ENCODE measurements at regions not wholly inside any gene's neighbourhood (a gene's known extent, or its start where the extent isn't known, plus 50 kb on each side); places are given as distances from the start of the nearest gene placed in this dataset.

DNA sequence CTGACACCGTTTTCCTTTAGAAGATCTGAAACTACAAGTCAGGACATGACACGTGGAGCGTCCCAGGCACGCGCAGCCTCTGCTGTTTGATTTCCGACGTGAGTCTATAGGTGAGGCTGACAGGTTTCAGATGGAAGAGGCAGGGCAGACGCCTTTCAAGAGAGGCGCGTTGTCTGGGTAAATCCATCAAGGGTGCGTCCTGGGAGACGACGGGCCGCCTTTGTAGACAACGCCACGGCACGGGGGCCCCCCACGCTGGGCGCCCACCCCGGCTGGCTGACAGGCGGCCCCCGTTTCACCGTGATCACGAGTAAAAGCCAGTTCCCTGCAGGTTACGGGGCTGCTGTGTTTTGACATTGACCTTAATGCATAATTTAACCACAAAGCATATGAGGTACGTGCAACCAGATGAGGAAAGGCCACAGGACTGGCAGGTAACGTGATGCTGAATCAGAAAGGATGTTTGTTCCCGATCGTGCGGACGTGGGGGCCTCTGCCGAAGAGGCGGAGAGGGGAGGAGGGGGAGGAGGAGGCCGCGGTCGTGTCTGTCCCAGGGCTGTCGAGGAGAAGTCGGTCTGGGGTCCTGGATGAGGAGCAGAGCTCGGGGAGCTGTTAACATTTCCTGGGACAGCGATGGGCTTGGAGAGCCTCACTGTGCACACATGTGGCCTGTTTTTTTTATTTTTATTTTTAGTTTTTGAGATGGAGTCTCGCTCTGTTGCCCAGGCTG lies 51.1 kb upstream of the PPP2R3B start:
- DNase-seq (ENCODE audit: low spot score): no peak
- Mint-ChIP-seq H3K36me3 (peaks cover 2% of the 10 kb centered on the region), H3K4me1 (peaks cover 7% of the 10 kb centered on the region), H3K4me3 (no peak overlapping the region), H3K27me3 (ENCODE audit: insufficient read depth, low read depth) (peaks cover 28% of the 10 kb centered on the region), H3K27ac (no peak overlapping the region), H3K9me3 (peaks cover 9% of the 10 kb centered on the region)
- Histone ChIP-seq H3K9me3 (ENCODE audit: low read depth) (no peaks in the 10 kb centered on the region), H3K4me1 (no peaks in the 10 kb centered on the region), H3K36me3 (no peaks in the 10 kb centered on the region), H2AFZ (replicated peaks) (no peak overlapping the region), H3K9ac (no peak overlapping the region), H3F3A (ENCODE audit: low read depth) (peaks cover 15% of the 10 kb centered on the region), H4K20me1 (ENCODE audit: low read depth) (no peaks in the 10 kb centered on the region), H3K4me2 (no peak overlapping the region), H3K4me3 (no peak overlapping the region), H3K79me2 (ENCODE audit: low read depth) (no peaks in the 10 kb centered on the region), H3K27me3 (peaks cover under 1% of the 10 kb centered on the region), H3K27ac (no peak overlapping the region)
- TF ChIP-seq, protein P1, sequence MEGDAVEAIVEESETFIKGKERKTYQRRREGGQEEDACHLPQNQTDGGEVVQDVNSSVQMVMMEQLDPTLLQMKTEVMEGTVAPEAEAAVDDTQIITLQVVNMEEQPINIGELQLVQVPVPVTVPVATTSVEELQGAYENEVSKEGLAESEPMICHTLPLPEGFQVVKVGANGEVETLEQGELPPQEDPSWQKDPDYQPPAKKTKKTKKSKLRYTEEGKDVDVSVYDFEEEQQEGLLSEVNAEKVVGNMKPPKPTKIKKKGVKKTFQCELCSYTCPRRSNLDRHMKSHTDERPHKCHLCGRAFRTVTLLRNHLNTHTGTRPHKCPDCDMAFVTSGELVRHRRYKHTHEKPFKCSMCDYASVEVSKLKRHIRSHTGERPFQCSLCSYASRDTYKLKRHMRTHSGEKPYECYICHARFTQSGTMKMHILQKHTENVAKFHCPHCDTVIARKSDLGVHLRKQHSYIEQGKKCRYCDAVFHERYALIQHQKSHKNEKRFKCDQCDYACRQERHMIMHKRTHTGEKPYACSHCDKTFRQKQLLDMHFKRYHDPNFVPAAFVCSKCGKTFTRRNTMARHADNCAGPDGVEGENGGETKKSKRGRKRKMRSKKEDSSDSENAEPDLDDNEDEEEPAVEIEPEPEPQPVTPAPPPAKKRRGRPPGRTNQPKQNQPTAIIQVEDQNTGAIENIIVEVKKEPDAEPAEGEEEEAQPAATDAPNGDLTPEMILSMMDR (IDR thresholded peaks at IDR 0.05): no peak
- TF ChIP-seq EZH2phosphoT487 (IDR thresholded peaks at IDR 0.05) (no peak), EZH2 (IDR thresholded peaks at IDR 0.05) (no peak)

DNA sequence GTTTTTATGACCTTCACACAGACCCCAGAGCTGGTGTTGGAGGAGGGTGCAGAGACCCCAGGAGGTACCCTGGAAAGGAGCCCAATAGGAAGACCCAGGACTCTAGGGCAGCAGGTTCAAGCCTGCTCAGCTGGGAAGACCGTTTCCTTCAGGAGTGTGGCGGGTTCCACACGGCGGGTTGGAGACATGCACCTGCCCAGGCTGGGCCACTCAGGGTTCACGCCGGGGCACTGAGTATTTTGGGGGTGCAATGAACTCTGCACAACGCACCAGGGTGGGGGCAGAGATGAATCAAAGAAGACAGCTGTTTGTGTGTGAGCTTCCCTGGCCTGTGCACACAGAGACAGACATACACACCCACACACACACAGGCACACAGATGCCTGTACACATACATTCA lies 52.5 kb upstream of the PPP2R3B start:
- H3K9ac ChIP-seq: no peak overlapping the region
- H3K27me3 ChIP-seq: peaks cover 14% of the 10 kb centered on the region
- H3K27ac Mint-ChIP-seq: no peak overlapping the region
- H3K4me1 ChIP-seq: no peaks in the 10 kb centered on the region
- H3K36me3 Mint-ChIP-seq: peaks cover 2% of the 10 kb centered on the region
- H4K20me1 ChIP-seq (ENCODE audit: low read depth): no peaks in the 10 kb centered on the region
- H3K4me1 Mint-ChIP-seq: peaks cover 7% of the 10 kb centered on the region
- no peaks in the 10 kb centered on the region for H3K36me3 ChIP-seq
- no peak overlapping the region for H3K4me2 ChIP-seq
- H3K27me3 Mint-ChIP-seq (ENCODE audit: insufficient read depth, low read depth): peaks cover 28% of the 10 kb centered on the region
- DNase-seq (ENCODE audit: low spot score): no peak
- H3K4me3 ChIP-seq: no peak overlapping the region
- no peak overlapping the region for H3K27ac ChIP-seq
- no peak overlapping the region for H3K4me3 Mint-ChIP-seq
- no peaks in the 10 kb centered on the region for H3K9me3 ChIP-seq (ENCODE audit: low read depth)
- TF ChIP-seq, protein P1 (IDR thresholded peaks at IDR 0.05): no peak
- no peak for TF ChIP-seq EZH2 (IDR thresholded peaks at IDR 0.05)
- H3K9me3 Mint-ChIP-seq: peaks cover 14% of the 10 kb centered on the region
- H2AFZ ChIP-seq (replicated peaks): no peak overlapping the region
- H3K79me2 ChIP-seq (ENCODE audit: low read depth): no peaks in the 10 kb centered on the region
- H3F3A ChIP-seq (ENCODE audit: low read depth): peaks cover 15% of the 10 kb centered on the region

DNA sequence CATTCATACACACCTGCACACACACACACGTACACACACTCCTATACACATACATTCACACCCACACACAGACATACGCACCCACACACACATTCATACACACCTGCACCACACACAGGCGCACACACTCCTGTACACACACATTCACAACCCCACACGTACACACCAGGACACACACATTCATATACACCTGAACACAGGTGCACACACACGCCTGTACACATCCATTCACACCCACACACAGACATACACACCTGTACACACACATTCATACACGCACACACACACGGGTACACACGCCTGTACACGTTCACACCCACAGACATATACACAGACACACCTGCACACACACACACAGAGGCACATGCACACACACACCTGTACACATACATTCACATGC lies 53.0 kb upstream of the PPP2R3B start:
- Mint-ChIP-seq H3K27me3 (ENCODE audit: insufficient read depth, low read depth) (peaks cover 28% of the 10 kb centered on the region), H3K4me1 (peaks cover 7% of the 10 kb centered on the region), H3K36me3 (peaks cover 2% of the 10 kb centered on the region), H3K9me3 (peaks cover 16% of the 10 kb centered on the region), H3K27ac (no peak overlapping the region), H3K4me3 (peak overlapping the region; percentile 2)
- Histone ChIP-seq H3K4me1 (no peaks in the 10 kb centered on the region), H3K9me3 (ENCODE audit: low read depth) (no peaks in the 10 kb centered on the region), H3K9ac (no peak overlapping the region), H3K27ac (no peak overlapping the region), H3K27me3 (peaks cover 16% of the 10 kb centered on the region), H3K36me3 (no peaks in the 10 kb centered on the region), H2AFZ (replicated peaks) (no peak overlapping the region), H3K4me3 (no peak overlapping the region), H4K20me1 (ENCODE audit: low read depth) (no peaks in the 10 kb centered on the region), H3K4me2 (no peak overlapping the region), H3F3A (ENCODE audit: low read depth) (peaks cover 15% of the 10 kb centered on the region), H3K79me2 (ENCODE audit: low read depth) (no peaks in the 10 kb centered on the region)
- TF ChIP-seq, protein P1 (IDR thresholded peaks at IDR 0.05): no peak
- no peak for TF ChIP-seq EZH2phosphoT487 (IDR thresholded peaks at IDR 0.05)
- DNase-seq (ENCODE audit: low spot score): no peak

Measured in neural progenitor cell (in vitro differentiated cells).